SK-N-SH treated with all-trans-retinoic acid at 6 μM for 48 hours (cell line): ENCODE measurements at regions not wholly inside any gene's neighbourhood (a gene's known extent, or its start where the extent isn't known, plus 50 kb on each side); places are given as distances from the start of the nearest gene placed in this dataset.

Experiments
- ARNTL ChIP-seq: fragments of 450-650 bp; formaldehyde crosslinking; IDR thresholded peaks from 2 replicates; pipeline ENCODE4 v1.5.0; 2020; ENCODE audit warnings: low read depth, mild to moderate bottlenecking, moderate library complexity, borderline replicate concordance
- CREB5 ChIP-seq: fragments of 250-450 bp; sonication (Bioruptor Pico); IDR thresholded peaks from 2 replicates; pipeline ENCODE4 v1.5.1; 2020; ENCODE audit warnings: low read depth, mild to moderate bottlenecking, moderate library complexity
- ESRRG ChIP-seq: fragments of 250-450 bp; sonication (Bioruptor Pico); IDR thresholded peaks from 2 replicates; pipeline ENCODE4 v1.6.1; 2021; ENCODE audit warnings: mild to moderate bottlenecking
- ISL1 ChIP-seq: fragments of 250-450 bp; sonication (Bioruptor Pico); IDR thresholded peaks from 2 replicates; pipeline ENCODE4 v2.1.2; 2022; ENCODE audit warnings: mild to moderate bottlenecking, moderate library complexity
- PATZ1 ChIP-seq: fragments of 250-450 bp; sonication (Bioruptor Pico); IDR thresholded peaks from 2 replicates; pipeline ENCODE4 v1.8.0; 2020; ENCODE audit warnings: mild to moderate bottlenecking, moderate library complexity, borderline replicate concordance
- POU6F1 ChIP-seq: fragments of 250-450 bp; sonication (Bioruptor Pico); IDR thresholded peaks from 2 replicates; pipeline ENCODE4 v1.8.0; 2021; ENCODE audit warnings: low read depth, mild to moderate bottlenecking, moderate library complexity, borderline replicate concordance
- RARB ChIP-seq: fragments of 250-450 bp; sonication (Bioruptor Pico); IDR thresholded peaks from 2 replicates; pipeline ENCODE4 v1.8.0; 2021; ENCODE audit warnings: mild to moderate bottlenecking, moderate library complexity
- ZFP3 ChIP-seq: fragments of 250-450 bp; sonication (Bioruptor Pico); IDR thresholded peaks from 2 replicates; pipeline ENCODE4 v1.5.0; 2020; ENCODE audit warnings: mild to moderate bottlenecking, moderate library complexity
- ZNF70 ChIP-seq: fragments of 450-650 bp; formaldehyde crosslinking; IDR thresholded peaks from 2 replicates; pipeline ENCODE4 v1.5.0; 2020; ENCODE audit warnings: mild to moderate bottlenecking, moderate library complexity

- no peak for TF ChIP-seq ESRRG (CRISPR knock-in tag)
- no peak for TF ChIP-seq RARB
- TF ChIP-seq ISL1 (CRISPR knock-in tag): no peak
- no peak for TF ChIP-seq PATZ1 (CRISPR knock-in tag)
- TF ChIP-seq ZFP3: no peak
- no peak for TF ChIP-seq ARNTL (CRISPR knock-in tag)
- no peak for TF ChIP-seq ZNF70
- TF ChIP-seq POU6F1 (CRISPR knock-in tag): no peak
- no peak for TF ChIP-seq CREB5 (CRISPR knock-in tag)
Measured at GRCh38 chr14:99079061-99079727, 192.8 kb downstream of the BCL11B start.
